GM19240 (cell line): ENCODE measurements at regions not wholly inside any gene's neighbourhood (a gene's known extent, or its start where the extent isn't known, plus 50 kb on each side); places are given as distances from the start of the nearest gene placed in this dataset.

Experiments used
- DNase-seq: peaks from one replicate; pipeline ENCODE4 v3.0.0; 2011; ENCODE audit warnings: low spot score; ENCODE audit not compliant: insufficient read length

DNA sequence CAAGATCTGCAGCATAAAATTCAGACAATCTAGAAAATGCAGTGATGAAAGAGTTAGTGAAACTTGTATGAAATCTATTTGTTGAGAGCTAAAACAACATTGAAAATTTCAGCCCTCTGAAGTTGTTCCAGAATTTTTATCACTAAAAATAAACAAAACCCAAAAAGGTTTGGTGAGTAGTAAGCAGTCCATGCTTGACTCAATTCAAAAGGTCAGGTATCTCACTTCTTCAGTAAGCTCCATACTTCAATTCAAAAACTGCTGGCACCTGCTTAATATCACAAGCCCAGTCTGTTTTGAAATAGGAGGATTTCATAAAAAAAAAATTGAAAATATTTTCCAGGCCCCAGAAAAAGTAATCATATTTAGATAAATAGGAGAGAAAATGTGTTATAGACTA lies 894.4 kb downstream of the SLITRK5 start:
- no peak for DNase-seq

DNA sequence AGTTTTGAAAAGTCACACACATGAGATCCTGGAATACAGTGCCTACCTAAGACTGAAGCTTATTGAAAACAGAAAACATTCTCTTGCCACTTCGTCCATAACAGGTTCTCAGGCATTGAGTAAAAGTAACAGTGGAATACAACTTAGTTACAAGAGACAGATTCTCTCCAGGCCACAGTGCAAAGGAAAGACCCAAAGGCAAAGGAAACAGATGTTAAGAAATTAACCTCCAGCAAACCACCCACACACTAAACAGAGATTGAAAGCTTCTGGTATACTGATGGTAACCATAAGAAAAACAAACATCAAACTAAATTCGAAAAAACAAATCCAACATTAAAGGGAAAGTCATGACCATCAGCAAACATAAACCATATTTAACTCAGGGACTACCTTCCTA lies 914.7 kb downstream of the SLITRK5 start:
- no peak for DNase-seq

DNA sequence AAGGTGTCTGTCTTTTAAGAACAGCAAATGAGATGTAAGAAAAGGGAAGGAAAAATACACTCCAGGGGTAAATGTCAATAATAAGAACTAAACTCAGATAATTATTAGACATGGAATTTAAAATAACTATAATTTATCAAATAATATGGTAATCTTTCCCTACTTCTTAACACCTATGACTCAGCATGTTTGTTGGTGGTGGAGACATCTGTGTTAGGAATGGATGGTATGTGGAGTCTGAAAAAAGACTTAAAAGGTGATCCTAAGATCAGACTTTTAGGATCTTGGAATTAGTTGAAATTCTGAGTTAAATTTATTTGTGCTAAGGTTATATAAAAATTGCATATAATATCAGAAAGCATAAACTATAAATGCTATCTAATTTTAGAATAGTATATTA lies 915.1 kb downstream of the SLITRK5 start:
- DNase-seq, result no peak

DNA sequence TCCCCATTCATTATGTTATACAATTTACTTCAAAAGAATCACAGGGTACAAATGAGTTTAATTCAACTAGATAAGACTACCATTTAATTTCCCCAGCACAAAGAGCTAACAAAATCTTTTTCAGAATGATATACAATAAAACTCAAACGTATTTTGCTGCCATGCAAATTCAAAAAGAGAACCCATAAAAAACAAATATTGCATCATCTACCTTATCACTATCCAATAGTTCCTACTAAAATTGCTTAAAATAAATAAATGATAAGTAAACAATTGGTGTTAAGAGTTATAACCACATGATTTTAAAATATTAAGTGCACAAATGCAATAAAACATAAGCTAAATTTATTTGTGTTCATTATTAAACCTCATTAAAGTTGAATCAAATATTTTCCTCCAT lies 919.4 kb downstream of the SLITRK5 start:
- no peak for DNase-seq

DNA sequence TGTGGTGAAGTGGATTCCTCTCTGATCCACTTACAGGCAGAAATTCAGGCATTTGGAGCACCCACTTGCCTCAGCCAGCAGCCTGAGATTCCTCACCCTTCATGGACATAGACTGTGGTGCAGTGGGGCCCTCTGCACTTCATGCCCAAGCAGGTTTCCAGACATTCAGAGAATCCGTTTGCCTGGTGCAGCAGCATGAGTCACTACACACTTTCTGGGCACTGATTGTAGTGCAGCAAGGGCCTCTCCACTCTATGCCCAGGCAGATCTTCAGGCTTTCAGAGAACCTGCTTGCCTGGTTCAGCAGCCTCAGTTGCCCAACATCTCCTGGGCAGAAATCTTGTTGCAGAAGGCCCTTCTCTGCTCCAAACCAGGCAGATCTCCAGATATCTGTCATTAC lies 920.9 kb downstream of the SLITRK5 start:
- DNase-seq, result no peak

DNA sequence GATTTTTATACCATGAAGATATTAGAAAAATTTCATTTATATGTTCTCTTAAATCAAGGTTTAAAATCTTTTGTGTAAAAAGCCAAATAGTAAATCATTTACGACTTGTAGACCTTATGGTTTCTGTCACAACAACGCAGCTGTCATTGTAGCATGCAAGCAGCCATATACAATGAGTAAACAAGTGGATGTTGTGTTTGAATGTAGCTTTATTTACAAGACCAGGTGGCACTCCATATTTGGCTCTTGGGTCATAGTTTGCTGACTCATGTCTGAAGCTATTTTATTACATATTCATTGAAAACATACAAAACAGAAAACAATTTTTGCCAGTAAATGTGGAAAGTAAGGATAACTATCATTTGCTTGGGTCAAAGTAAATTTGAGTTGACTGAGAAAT lies 930.8 kb downstream of the SLITRK5 start:
- DNase-seq, result no peak

DNA sequence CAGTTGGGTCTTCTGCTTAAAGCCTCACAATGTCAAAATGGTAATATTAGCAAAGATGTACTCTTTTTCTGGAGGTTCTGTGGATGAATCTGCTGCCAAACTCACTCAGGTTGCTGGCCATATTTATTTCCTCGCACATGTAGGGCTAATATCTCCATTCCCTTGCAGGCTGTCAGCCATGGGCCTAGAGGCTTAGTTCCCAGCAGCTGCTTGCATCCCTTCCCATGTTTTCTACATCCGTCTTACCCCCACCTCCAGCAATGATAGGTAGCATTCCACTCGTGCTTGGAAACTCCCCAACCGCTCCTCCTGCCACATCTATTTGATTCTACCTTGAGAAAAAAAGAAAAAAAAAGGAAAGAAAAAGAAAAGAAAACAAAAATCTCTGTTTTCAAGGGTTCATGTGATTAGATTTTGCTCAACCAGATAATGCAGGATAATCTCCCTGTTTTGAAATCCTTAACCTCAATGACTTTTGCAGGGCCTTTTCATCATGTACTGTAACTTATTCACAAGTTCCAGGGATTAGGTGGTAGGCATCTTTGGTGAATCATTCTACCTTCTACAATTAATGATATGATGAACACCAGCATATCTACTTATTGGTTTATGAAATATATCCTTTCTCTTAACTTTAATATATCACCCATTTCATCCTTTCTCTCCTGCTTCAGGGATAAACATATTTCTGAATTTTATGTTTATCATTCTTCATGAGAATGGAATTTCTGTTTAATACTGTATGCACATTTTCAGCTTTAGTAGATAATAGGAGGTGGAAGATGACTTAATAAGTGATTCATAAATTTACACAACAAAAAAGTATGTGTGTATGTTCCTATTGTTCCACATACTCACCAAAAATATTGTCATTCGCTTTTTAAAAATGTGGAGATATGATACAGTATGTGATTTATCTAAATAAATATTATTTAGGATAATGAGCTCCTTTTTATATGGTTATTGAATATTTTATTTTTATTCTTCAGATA lies 931.9 kb downstream of the SLITRK5 start:
- no peak for DNase-seq

DNA sequence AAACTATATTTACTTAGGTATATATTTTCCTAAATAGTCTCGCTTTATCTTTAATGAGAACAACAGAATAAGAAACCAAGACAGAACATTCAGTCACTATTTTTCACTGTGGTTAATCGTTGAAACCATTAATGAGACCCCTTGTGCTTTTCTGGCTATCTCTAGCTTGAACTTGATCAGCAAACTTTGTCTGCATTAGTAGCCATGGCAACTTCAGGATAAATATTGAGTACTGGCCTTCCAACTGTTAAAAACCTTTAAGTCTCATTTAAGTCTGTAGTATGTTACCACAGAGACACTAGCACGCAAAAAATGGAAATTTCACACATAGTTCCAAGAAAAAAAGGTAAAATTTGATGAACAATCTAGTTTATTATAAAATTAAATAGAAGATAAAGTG lies 946.0 kb downstream of the SLITRK5 start:
- no peak for DNase-seq

DNA sequence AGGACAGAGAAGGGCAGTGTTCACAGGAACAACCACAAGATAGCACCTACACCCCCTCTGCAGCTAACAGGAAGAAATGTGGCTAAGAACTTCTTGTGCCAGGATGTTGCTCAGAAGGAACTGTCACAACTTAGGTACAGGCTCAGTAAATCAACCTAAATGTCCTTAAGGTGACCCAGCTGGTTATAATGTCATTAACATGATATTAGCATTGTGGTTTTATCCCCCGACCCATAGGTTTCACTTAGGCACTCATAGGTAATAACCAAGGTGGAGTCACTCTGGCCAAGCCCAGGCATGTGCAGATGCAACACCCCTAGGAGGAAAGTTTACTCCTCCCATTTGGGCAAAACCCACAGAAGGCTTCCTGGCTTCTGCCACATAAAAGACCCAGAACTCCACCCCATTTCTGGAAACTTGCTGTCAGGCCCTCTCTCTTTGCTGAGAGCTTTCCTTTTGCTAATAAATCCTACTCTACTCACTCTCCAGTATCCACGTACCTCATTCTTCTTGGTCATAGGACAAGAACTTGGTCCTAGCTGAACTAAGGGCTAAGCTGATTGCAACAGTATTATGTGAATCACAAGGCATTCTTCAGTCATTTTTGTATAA lies 951.3 kb downstream of the SLITRK5 start:
- DNase-seq, result no peak

DNA sequence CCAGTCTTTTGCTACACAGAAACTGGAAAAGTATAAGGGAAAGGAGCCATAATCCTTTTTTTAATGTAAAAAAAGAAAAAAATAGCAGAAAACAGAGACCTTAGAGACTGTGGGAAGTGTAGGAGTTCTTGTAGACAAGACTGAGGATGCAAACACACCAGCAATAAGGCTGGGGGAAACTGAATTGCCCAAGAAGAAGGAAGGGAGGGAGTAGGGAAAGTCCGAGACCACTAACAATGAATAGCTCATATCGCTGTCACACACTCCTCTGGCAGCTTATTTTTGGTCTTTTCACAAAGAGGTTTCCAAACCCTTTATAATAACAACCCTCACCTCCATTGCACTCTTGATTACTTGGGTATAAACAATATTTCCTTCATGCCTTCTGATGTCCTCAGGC lies 952.0 kb downstream of the SLITRK5 start:
- no peak for DNase-seq

DNA sequence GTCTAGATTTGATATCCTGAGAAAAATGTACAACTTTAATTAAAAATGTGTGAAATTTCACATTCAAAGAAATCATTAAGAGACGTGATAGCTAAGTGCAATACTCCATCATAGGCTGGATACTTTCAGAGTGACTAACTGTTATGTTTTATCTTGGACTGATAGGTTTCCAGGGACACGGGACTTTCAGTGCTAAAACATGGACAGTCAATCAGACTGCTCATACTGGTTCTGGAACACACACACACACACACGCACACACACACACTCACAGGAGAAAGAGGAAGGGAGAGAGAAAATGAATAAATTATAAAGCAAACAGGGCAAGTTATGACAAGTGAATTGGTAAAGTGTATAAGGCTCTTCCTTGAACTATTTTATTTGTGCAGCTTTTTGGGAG lies 955.9 kb downstream of the SLITRK5 start:
- DNase-seq, result no peak

DNA sequence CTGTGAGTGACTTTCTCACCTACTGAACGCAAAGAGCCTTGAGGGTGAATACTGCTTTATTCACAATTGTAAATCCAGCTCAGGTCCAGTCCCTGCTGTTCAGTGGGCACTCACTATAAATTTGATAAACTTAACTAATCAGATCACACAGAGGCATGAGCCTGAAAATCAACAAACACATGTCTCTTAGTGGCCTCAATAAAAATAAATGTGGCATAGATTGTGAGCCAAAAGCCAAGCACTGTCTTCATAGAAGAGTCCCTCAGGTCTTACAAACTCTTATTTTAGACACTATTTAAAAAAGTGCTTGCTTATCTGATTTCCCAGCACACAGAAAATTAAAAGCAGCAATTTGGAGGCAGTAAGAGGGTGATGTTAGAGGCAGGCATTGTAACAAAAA lies 957.7 kb downstream of the SLITRK5 start:
- DNase-seq, result no peak

DNA sequence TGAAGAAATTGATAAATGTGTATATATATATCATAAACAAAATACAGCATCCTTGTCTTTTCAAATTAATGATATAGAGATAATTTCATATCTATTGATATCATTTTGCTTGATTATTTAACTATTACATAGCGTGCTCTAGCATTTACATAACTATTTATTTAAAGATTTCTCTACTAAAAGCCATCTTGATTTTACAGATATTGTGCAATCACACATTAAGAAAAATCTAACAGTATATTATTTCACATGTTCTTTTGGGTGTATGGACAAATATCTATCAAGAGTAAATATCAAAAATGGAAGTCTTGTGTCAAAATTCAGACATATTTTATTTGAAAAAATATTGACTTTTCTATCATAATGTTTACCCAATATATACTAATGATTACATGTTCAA lies 966.8 kb downstream of the SLITRK5 start:
- no peak for DNase-seq

DNA sequence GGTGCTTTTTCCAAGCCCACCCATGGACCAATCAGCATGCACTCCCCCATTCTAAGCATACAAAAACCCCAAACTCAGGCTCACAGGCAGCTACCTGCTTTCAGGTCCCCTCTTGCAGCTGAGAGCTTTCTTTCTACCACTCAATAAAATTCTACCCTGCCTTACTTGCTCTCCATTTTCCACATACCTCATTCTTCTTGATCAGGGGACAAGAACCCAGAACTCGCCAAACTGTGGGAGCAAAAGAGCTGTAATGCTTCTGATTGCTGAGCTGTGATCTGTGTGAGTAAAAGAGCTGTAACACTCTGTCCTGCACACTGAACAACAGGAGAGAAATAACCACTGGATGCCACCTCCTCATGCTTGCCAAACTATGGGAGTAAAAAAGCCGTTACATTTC lies 972.1 kb downstream of the SLITRK5 start:
- DNase-seq, result no peak

DNA sequence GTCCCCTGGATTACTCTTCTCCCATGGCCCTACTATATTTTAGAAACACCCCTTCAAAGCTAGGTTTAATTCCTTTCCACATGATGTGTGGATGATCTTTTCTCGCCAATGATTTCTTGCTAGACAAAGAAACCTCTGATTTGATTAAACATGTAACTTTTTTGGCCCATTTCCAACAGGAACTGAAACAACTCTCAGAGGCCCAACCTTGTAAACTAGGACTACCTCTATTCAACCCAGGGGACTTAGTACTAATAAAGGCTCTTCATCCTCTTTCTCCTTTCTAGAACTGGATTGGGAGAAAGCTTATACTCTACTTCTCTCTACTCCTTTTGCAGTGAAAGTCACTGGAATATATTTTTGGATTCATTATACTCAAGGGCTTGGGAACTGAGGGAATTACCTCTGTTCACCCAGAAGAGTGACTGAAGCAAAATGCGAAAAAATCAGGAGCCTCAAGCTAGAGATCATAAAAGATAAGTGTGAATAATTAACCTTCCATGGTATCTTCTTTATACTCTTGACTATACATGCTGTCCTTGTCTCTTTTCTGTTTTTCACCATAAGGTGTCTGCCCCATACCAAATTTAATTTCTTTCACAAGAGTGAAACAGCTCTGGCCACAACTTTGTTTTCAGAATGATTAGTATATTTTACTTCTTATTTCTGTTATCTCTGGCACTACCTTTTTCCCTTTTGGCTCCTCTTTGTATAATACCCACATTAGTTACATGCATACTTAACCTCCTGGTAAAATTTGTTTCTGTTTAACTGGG lies 977.6 kb downstream of the SLITRK5 start:
- no peak for DNase-seq

DNA sequence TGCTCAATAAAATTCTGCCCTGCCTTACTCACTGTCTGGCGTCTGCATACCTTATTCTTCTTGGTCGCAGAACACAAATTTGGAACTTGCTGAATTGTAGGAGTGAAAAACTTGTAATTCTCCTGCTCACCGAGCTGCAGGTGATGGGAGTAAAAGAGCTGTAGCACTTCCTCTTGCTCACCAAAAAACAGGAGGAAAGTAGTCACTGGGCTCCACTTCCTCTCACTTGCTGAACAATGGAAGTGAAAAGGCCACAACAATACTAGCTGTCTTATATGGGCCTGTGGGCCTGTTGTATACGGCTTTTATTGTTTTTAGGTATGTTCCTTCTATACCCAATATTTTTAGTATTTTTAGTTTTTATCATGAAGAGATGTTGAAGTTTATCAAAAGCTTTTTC lies 978.7 kb downstream of the SLITRK5 start:
- no peak for DNase-seq

DNA sequence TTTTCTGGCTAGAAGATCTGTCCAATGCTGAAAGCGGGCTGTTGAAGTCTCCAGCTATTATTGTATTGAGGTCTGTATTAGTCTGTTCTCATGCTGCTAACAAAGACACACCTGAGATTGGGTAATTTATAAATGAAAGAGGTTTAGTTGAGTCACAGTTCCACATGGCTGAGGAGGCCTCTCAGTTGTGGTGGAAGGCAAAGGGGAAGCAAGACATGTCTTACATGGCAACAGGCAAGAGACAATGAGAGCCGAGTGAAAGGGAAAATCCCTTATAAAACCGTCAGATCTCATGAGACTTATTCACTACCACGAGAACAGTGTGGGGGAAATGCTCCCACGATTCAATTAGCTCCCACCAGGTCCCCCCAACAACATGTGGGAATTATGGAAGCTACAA lies 980.4 kb downstream of the SLITRK5 start:
- DNase-seq, result no peak

DNA sequence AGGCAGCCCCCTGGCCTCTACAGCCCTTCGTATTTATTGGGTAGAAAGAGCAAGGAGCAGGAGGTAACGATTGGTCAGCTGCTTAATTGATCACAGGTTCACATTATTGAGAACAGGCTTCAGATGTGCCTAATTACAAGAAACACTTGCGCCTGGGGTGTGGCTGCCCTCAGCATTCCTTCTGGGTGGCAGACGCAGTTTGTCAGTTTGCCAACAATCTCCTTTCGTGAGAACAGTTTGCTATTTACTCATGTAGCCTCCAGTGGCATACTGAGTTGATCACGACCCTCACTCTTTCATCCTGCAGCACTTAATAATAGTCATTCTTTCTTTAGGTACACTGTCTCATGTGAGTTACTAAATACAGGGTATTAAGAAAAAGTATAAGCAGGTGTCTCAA lies 985.6 kb downstream of the SLITRK5 start:
- no peak for DNase-seq

DNA sequence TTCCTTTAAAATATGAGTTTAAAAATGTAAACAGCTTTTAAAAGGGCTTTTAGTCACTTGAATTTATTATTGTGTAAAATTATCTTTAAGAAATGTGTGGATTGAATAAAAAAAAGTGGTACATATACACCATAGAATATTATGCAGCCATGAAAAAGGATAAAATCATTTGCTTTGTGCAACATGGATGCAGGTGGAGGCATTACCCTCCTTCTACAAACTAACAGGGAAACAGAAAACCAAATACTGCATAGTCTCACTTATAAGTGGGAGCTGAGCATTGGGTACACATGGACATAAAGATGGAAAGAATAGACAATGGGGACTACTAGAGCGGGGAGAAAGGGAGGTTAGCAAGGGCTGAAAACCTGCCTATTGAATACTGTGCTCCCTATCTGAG lies 999.3 kb downstream of the SLITRK5 start:
- DNase-seq, result no peak

DNA sequence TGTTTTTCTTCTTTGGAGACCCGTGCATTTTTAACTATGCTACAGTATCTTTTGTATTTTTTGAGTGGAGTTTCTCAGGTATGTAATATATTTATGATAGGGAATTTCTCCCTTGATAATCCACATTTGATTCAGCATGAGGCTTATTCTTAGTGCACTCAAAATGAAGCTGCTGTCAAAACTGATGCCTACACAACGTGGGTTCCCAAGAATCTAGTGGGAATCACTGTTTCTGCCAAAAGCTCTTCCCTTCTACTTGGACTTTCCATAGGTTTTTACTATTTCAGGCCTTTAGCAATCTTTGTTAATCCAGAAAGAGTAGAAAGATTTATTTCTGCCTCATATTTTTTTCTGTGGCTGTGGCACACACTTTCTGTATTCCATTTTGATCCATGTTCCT lies 1003.7 kb downstream of the SLITRK5 start:
- DNase-seq, result no peak

DNA sequence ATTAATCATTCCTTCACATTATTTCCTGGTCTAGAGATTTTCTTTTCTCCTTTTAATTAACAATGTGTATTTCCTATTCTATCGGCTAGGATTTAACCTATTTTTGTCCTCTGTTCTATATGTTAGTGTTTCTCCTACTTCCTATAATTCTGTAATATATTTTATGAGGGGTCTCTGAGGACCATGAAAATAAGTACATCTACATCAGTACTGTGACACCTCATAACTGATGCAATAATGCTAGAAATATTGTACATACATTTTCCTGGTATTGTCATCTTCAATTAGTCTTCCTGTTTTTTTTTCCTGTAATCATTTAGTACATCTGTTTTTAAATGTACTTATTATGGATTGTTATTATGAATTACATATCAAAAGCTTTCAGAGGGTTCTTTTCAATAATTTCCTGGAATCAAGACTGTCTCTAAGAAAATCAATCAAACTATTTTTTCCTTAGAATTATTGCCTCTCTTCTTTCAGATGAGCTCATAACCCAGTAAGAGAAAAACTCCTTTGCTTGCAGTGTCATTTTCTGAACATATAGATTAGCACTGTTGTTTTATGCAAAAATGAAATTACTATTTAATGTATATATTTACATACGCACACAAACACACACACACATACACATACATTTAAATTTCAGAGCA lies 1004.3 kb downstream of the SLITRK5 start:
- no peak for DNase-seq

DNA sequence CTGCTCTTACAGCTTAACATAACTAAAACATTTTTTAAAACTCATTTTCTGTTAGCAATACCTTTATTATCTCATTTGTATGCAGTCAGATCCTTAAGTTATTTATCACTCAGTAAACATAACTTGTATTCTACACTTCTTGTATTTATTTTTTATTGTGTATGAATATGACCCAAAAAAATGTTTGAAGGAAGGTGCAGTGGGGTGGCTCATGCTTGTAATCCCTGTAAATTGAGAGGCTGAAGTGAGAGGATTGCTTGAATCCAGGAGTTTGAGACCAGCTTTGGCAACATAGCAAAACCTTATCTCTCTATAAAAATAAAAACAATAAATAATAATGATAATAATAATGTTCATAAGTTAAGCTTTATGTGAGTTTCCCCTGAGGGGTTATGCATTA lies 1004.8 kb downstream of the SLITRK5 start:
- no peak for DNase-seq
